ENCODE measurements at regions not wholly inside any gene's neighbourhood (a gene's known extent, or its start where the extent isn't known, plus 50 kb on each side); places are given as distances from the start of the nearest gene placed in this dataset.
"Not testable (repeated sequence)": the region's sequence is repeated elsewhere in the genome, so short reads cannot be mapped to it uniquely, and the experiment has no call there.

GRCh38 chr4:162943263-162943662 is 223.4 kb downstream of the NAF1 start:
- no peak for DNase-seq (ENCODE audit: low spot score)

- DNase-seq (ENCODE audit: low spot score), result no peak
These were observed 227.8 kb downstream of the NAF1 start for GRCh38 chr4:162938738-162939485.

- DNase-seq (ENCODE audit: low spot score), result no peak
These were observed 231.5 kb downstream of the NAF1 start for GRCh38 chr4:162935214-162935613.

- no peak for DNase-seq (ENCODE audit: low spot score)
These were observed 235.4 kb downstream of the NAF1 start for GRCh38 chr4:162931286-162931685.

GRCh38 chr4:162921178-162921785 is 245.4 kb downstream of the NAF1 start:
- no peak for DNase-seq (ENCODE audit: low spot score)

GRCh38 chr4:162920649-162921048 is 246.0 kb downstream of the NAF1 start:
- DNase-seq (ENCODE audit: low spot score), result no peak

GRCh38 chr4:162912482-162912881 is 254.2 kb downstream of the NAF1 start:
- DNase-seq (ENCODE audit: low spot score), result no peak

- DNase-seq (ENCODE audit: low spot score), result no peak
These were observed 255.3 kb downstream of the NAF1 start for GRCh38 chr4:162911349-162911748.

- DNase-seq (ENCODE audit: low spot score), result no peak
These were observed 256.7 kb downstream of the NAF1 start for GRCh38 chr4:162909952-162910351.

GRCh38 chr4:162894387-162894786 is 272.3 kb downstream of the NAF1 start:
- no peak for DNase-seq (ENCODE audit: low spot score)

GRCh38 chr4:162891788-162892707 is 274.6 kb downstream of the NAF1 start:
- DNase-seq (ENCODE audit: low spot score), result no peak

- no peak for DNase-seq (ENCODE audit: low spot score)
These were observed 288.6 kb downstream of the NAF1 start for GRCh38 chr4:162878096-162878495.

- no peak for DNase-seq (ENCODE audit: low spot score)
These were observed 291.9 kb downstream of the NAF1 start for GRCh38 chr4:162874748-162875147.

- no peak for DNase-seq (ENCODE audit: low spot score)
These were observed 294.7 kb downstream of the NAF1 start for GRCh38 chr4:162871990-162872389.

GRCh38 chr4:162869157-162869556 is 297.5 kb downstream of the NAF1 start:
- no peak for DNase-seq (ENCODE audit: low spot score)

- no peak for DNase-seq (ENCODE audit: low spot score)
These were observed 300.1 kb downstream of the NAF1 start for GRCh38 chr4:162866565-162866964.

- DNase-seq (ENCODE audit: low spot score), result no peak
These were observed 301.6 kb downstream of the NAF1 start for GRCh38 chr4:162865102-162865501.

- DNase-seq (ENCODE audit: low spot score), result no peak
These were observed 312.9 kb downstream of the NAF1 start for GRCh38 chr4:162853788-162854187.

- DNase-seq (ENCODE audit: low spot score), result no peak
These were observed 314.0 kb downstream of the NAF1 start for GRCh38 chr4:162852642-162853041.

- DNase-seq (ENCODE audit: low spot score), result not testable (repeated sequence)
These were observed 315.4 kb downstream of the NAF1 start for GRCh38 chr4:162851241-162851758.

- no peak for DNase-seq (ENCODE audit: low spot score)
These were observed 316.8 kb downstream of the NAF1 start for GRCh38 chr4:162849937-162850336.

GRCh38 chr4:162847945-162848549 is 318.6 kb downstream of the NAF1 start:
- DNase-seq (ENCODE audit: low spot score), result no peak
